ENCODE measurements at regions not wholly inside any gene's neighbourhood (a gene's known extent, or its start where the extent isn't known, plus 50 kb on each side); places are given as distances from the start of the nearest gene placed in this dataset.
"Not testable (repeated sequence)": the region's sequence is repeated elsewhere in the genome, so short reads cannot be mapped to it uniquely, and the experiment has no call there.

DNA sequence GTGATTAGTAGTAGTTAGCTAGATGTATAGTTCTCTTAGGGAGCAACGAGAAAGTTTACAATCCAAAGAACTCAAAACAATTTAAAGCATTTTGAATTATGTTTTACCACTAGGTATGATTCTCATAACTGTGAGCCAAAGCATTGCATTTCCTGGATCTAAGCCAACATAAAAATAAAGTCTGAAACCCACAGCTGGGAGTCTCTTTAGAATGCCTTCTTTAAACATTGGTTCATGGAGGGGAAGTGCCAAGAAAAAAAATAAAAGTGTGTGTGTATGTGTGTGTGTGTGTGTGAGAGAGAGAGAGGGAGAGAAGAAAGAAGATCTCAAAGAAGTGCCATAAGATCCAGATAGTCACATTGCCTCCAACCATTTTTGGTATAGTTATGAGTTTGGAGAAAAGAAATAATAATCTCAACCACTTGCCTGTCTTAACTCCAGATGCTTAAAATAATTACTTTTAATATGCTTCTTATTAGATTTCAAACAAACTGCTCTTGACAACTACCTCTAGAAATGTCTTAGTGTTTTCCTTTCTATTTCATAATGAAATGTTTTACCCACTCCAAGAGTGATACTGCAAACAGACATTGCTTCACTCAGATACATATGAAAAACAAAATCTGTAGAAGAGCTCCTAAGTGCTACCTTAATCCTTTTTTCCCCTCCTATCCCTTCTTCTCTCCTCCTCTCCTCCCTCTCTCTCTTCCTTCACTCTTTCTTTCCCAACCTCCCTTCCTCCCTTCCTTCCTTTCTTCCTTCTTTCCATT is 554.1 kb downstream of the KCTD12 start:
- no peak for DNase-seq

DNA sequence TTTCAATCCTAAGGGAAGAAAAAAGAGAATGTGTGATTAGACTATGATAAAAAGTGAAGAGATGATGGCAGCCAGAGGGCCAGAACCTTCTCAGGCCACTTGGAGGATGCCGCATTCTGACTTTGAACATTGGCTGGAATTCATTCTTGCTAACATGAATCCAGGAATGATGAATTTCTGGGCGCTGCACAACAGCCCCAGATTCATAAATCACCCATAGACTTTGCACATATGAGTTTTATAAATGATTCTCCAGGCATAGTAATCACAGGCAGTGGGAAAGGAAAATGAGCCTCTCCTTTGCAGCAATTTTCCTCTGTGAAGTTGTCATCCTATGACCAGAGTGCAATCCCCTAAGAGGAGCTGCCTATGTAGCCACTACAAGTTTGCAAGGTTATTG is 555.4 kb downstream of the KCTD12 start:
- DNase-seq = no peak

DNA sequence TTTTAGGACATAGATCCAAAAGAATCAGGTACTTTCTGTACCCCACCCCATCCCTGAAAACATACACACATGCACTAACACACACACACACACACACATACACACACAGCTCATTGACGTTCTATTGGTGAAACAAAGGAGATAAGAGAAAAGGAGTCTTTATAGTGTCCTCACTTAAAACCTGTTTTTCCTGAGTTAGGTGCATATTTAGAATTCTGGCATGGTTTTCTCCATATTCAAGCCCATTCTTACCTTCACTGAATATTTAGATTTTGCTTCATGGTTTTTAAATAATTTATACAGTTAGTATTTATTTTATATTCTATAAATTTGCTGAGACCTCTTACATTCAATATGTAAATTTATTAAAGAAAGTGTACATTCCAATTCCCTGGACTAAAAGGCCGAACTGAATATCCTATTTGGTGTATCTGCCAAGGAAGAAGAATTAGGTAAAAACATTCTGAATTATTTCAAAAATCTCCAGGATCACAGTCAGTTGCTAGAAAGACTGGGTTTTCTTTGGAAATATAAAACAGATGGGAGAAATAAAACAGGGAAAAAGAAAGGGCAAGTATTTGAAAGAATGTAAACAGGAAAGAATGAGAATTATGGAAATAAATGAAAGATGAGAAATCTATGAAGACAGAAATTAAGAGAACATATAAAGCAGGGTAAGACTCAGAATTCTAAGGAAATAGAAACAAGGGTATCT is 556.2 kb downstream of the KCTD12 start:
- no peak for DNase-seq

DNA sequence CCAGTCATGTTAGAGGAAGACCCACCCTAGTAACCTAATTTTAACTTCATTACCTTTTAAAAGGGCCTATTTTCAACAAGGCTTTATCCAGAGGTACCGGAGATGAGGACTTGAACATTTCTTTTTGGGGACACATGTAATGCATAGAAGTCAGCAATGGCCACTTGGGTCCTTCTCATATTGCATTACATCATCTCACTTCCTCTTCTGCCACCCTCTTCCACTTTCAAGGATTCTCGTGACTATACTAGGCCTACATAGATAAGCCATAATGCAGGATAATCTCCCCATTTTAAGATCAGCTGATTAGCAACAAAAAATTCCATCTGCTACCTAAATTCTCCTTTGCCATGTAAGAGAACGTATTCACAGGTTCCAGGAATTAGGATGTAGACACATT is 557.2 kb downstream of the KCTD12 start:
- no peak for DNase-seq

DNA sequence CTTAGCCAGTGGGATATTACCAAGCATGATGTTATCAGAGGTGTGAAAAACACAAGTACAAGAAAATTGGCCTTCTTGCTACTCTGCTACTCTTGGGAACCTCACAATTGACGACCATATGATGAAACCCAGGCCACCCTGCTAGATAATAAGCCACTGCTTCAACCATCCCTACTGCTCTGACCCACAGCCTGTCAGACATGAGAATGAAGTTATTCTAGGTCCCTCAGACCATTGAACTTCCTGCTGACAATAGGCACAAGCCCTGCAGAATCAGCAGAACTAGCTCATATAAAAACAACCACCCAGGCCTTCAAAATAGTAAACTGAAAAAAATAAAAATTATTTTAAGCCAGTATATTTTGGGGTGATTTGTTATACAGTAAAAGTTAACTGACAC is 559.9 kb downstream of the KCTD12 start:
- no peak for DNase-seq

DNA sequence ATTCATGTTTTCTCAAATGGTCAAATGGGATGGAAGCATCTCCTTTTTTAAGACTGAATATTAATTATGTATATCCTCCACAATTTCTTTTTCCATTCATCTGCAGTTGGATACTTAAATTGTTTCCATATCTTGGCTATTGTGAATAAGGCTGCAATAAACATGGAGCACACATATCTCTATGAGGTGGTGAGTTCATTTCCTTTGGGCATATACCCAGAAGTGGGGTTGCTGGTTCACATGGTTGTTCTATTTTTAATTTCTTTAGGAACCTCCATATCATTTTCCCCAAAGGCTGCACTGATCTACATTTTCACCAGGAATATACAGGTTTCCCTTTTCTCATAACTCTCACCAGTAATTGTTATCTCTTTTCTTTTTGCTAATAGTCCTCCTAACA is 566.3 kb downstream of the KCTD12 start:
- no peak for DNase-seq

DNA sequence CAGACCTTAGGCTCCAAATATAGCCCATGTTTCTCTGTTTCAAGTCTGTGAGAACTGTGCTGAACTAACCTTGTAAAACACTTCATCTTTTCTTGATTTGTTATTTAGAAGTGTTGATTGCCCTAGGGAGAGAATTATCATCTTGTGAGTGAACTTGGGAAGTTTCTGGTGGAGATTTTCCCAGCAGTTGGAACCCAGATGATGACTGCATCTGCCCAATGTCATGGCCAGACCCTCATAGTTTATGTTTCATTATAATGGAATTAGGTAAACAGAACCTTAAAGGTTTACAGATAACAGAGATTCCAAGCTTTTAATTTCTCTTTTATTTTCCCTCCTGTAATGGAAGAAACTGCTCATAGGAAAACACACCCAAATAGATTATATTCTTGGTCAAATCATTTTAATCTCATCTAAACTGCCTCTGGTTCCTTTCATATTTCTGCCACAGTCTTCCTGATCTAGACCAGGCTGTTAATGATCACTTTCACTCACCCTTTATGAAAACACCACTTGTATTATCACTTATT is 569.1 kb downstream of the KCTD12 start:
- DNase-seq = no peak

DNA sequence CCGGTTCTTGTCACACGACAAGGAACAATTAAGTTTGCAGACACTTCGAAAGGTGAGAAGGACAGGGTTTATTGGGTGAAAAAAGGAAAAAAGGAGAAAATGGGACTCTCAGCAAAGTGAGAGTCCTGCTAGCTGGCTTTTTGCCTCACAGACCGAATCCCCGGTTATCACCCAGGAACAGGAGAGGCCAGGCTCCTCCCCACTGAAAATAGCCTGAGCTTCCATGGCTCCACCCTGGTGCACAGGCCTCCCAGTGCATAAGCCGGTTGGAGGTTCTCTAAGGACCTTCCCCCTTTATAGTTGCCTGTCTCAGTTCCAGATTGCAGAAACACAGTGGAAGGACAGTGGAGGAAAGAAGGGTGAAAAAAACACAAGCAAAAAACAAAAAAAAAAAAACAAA is 571.7 kb downstream of the KCTD12 start:
- DNase-seq = no peak

DNA sequence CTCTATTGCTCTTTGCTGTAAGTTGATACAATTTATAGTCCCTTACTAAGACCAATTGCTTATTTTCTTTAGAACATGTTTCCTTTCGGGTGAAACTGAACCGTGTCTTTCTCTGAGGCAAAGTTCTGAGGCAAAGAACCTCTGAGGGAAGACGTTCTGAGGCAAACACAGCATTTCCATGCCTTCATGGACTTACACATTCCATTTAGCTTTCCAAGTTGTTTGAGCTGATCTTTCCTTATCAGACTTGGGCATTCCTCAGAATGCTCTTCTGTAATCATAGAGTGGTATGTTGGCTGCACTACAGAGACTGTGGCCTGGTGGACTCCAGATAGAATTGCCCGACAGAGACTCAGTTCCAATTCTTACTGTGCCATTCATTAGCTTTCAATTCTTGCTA is 579.1 kb downstream of the KCTD12 start:
- no peak for DNase-seq

DNA sequence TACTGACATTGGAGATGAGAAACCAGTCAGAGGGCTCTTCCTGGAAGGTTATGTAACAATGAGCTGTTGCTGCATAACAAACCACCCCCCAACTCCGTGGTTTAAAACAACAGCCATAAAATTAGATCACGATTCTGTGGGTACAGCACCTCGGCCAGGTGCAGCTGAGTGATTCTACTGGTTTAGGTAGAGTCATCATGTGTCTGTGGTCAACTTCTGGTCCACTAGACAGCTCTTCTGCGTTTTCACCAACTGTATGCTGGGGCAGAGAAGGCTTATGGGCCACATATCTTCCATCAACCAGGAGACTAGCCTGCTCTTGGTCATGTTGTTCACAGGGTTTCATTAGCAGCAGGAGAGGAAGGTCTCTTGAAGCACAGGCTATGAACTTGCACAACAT is 585.5 kb downstream of the KCTD12 start:
- no peak for DNase-seq

DNA sequence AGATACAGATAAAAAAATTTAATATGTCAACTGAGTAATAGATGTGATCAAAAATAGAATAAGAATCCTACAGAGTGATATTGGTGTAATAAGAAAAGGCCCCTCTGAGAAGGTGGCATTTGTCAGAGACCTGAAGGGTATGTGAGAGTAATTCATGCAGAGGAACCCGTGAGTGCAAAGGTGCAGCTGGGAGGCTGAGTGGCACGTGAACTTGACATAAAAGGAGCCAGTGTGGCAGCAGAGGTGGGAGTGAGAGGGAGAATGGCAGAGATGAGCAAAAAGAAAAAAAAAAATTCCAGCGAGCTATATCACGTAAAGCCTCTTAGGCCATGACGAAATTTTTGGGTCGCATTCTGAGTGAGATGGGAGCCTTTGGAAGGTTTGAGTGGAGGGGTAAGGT is 588.9 kb downstream of the KCTD12 start:
- no peak for DNase-seq

DNA sequence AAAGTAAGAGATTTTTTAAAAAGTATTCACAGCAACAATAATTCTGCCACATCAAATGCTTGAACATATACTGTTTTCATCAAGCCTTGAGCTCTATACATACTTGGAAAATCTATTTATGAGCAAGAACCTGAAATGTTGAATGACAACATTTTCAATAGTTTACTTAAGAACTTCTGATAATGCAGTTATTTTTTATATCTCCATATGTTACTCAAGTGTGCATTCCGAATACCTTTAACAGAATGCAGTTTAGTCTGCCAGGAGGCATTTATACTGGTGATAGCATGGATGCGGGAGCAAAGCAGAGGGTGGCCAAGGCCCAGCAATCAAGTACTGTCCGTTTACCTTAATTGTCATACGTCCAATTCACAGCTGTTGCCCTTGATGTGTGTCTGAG is 589.5 kb downstream of the KCTD12 start:
- DNase-seq = no peak

DNA sequence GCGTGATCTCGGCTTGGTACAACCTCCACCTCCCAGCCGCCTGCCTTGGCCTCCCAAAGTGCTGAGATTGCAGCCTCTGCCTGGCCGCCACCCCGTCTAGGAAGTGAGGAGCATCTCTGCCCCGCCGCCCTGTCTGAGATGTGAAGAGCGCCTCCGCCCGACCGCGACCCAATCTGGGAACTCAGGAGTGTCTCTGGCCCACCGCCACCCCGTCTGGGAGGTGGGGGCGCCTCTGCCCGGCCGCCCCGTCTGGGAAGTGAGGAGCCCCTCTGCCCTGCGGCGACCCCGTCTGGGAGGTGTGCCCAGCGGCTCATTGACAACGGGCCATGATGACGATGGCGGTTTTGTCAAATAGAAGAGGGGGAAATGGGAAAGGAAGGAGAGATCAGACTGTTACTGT is 591.2 kb downstream of the KCTD12 start:
- DNase-seq = not testable (repeated sequence)

DNA sequence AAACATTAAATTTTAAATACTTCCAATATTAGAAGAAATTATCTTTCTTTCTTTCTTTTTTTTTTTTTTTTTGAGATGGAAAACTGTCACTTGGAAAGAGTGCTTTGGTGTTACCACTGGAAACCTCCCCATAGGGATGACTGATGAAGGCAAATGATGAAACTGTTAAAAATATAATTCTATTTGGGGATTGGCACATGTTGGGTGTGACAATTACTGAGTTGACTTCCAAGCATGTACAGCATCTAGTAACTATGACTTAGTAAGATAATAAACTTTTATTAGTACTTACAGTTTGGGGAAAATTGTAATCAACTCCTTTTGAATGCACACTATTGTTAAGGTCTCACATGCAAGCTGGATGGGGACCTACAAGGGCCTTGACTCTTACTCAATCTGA is 592.5 kb downstream of the KCTD12 start:
- DNase-seq = no peak

DNA sequence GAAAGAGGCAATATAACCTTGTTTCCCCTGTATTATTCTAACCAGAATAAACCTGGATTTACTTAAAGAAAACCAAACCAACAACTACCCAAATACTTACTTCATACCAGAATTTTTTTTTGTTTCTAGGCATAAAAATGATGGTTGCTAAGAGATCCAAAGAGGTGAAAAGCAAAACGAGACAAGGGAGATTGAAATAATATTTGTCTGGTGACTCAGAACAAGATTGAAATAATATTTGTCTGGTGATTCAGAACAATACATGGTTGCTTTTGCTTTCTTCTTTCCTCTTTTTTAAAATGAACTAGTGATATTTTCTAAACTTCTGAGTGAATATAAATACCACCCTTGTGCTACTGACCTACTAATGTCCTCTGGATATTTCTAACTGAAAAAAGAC is 592.9 kb downstream of the KCTD12 start:
- DNase-seq = no peak

DNA sequence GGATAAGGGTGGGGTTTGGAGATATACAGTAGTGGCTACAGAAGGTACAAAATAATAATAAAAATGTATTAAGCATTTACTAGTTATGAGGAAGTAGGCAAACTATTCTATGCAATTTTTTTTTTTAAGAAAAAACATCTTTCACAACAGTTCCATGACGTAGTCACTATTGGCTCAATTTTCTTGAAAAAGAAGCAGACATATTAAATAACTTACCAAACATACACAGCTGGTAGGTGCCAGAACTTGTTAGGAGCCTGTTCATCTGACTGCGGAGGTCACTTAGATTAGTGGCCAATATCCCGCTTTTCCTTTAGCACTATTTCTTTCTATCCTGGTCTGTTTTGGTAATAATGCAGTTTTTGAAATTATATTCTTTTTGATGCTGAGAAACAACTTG is 593.5 kb downstream of the KCTD12 start:
- DNase-seq = no peak

DNA sequence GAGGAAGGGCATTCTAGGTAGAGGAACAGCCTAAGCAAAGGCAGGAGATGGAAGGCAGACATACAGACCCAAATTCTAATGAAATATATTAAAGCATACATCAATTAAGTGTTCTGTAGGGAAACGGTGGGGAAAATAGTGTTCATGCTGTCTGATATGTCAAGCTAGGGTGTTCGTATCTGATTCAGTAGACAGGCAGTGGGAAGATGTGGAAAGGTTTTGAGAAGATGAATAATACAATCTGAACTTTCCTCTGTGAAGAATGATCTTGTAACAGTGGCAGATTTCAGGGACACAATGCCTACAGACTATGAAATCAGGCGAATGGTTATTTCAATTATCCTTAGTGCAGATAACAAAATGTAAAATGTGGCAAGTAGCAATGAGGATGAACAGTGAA is 594.2 kb downstream of the KCTD12 start:
- DNase-seq = no peak

DNA sequence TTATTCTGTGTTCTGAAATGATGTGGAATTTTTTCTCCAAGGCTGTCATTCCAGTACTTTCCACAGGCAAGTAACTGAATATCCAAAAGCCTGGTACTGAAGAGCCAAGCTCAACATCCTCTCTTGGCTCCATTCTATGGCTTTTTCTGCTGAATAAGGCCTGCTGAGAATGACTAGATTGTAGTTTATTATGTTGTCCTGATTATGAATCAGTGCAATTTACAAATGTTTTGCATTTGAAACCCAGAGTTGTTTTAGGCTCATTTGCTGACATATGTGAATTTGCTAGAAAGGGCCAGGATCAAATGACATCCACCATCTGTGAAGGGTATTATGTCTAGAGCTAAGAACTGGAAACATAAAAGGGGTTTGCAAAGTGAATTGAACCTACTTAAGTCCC is 596.6 kb downstream of the KCTD12 start:
- DNase-seq = no peak

DNA sequence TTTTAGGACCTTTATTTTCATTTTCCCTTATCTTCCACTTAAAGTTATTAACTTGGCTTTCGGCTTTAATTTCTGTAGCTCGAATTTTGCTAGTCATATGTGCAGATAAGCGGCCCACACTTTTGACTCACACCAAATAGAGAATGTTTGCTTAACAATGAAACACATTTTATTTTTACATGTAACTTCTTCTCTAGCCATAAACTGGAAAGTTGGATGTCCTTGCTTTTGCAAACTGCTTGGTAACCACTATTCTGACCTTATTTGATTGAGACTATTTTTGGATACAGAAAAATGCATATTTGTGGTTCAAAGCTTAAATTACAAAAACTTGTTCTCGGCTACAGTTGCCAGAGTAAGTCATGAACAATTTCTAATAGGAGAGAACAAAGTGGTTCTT is 600.0 kb downstream of the KCTD12 start:
- no peak for DNase-seq

DNA sequence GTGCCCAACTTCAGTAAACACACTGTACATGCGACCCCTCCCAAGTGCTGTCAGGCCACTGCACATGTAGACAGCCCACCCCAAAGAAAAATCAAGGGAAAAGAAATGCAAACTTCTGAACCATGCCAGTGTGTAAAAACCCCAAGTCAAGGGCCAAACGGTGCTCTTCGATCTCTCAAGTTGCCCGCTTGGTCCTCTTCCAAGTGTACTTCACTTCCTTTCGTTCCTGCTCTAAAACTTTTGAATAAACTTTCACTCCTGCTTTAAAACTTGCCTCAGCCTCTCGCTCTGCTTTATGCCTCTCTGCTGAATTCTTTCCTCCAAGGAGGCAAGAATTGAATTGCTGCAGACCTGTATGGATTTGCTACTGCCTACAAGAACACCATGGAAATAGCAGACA is 600.7 kb downstream of the KCTD12 start:
- no peak for DNase-seq

DNA sequence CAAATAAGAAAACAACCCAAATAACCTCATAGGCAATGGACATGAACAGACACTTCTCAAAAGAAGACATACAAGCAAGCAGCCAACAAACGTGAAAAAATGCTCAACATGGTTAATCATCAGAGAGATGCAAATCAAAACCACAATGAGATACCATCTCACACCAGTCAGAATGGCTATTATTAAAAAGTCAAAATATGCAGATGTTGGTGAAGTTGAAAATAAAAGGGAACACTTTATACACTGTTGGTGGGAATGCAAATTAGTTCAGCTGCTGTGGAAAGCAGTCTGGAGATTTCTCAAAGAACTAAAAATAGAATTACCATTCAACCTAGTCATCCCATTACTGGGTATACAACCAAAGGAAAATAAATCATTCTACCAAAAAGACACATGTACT is 606.4 kb downstream of the KCTD12 start:
- not testable (repeated sequence) for DNase-seq

DNA sequence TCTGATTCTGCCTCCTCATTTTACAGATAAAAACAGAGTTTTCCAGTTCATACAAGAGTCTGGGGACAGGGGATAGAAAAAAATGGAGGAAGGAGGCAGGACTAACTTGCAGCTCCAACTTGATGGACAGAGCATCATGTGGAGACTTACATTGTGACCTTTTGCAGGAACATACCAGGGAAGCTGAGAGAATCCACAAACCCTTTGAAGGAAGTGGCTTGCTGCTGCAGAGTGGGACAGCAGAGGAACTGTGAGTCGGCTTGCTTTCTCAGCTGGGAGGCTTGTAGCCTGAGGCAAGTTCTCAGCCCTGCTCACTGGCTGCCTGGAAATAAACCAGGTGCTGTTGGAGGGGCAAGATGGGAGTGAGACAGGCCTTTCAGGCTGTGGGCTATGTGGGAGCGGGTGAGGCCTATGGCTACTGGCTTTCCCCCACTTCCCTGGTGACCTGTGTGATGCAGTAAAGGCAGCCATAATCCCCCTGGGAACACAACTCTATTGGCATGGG is 614.4 kb downstream of the KCTD12 start:
- no peak for DNase-seq

DNA sequence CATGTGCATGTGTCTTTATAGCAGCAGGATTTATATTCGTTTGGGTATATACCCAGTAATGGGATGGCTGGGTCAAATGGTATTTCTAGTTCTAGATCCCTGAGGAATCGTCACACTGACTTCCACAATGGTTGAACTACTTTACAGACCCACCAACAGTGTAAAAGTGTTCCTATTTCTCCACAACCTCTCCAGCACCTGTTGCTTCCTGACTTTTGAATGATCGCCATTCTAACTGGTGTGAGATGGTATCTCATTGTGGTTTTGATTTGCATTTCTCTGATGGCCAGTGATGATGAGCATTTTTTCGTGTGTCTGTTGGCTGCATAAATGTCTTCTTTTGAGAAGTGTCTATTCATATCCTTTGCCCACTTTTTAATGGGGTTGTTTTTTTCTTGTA is 617.9 kb downstream of the KCTD12 start:
- not testable (repeated sequence) for DNase-seq

DNA sequence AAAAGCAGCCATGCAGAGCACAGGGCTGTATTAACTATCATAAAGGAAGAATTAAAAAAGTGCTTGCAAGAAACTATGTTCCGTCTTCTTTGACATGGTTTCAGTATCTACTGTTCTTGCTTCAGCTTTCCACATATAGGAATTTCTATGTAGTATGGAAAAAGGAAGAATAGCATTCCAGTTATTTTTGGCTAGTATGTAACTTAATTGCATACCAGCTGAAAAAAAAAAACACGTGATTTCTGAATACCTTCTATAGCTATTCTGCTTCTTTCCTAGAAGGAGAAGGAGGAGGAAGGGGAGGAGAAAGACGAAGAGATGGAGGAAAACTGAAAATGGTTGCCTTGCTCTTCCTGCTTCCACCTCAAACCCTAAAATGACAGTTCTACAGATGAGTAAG is 619.0 kb downstream of the KCTD12 start:
- no peak for DNase-seq
